Fibroblast of upper back skin (primary cell): ENCODE measurements at regions not wholly inside any gene's neighbourhood (a gene's known extent, or its start where the extent isn't known, plus 50 kb on each side); places are given as distances from the start of the nearest gene placed in this dataset.
A peak's percentile ranks its signal among the peaks of the same experiment; 100 is the strongest.
"Not testable (repeated sequence)": the region's sequence is repeated elsewhere in the genome, so short reads cannot be mapped to it uniquely, and the experiment has no call there.

Experiments
- DNase-seq: peaks from one replicate; pipeline ENCODE4 v3.0.0-alpha.2; 2013

DNA sequence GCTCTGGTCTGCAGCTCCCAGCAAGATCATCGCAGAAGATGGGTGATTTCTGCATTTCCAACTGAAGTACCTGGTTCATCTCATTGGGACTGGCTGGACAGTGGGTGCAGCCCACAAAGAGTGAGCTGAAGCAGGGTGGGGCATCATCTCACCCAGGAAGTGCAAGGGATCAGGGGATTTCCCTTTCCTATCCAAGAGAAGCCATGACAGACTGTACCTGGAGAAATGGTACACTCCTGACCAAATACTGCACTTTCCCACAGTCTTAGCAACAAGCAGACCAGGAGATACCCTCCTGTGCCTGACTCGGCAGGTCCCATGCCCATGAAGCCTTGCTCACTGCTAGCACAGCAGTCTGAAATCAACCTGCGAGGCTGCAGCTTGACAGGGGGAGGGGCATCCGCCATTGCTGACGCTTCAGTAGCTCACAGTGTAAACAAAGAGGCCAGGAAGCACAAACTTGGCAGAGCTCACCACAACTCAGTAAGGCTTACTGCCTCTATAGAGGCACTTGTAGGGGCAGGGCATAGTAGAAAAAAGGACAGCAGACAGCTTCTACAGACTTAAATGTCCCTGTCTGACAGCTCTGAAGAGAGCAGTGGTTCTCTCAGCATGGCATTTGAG, 60.5 kb downstream of the AREG start:
- peak; percentile 11 for DNase-seq

DNA sequence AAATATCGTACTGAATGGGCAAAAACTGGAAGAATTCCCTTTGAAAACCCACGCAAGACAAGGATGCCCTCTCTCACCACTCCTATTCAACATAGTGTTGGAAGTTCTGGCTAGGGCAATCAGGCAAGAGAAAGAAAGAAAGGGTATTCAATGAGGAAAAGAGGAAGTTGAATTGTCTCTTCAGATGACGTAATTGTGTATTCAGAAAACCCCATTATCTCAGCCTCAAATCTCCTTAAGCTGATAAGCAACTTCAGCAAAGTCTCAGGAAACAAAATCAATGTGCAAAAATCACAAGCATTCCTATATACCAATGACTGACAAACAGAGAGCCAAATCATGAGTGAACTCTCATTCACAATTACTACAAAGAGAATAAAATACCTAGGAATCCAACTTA, 64.4 kb downstream of the AREG start:
- not testable (repeated sequence) for DNase-seq

DNA sequence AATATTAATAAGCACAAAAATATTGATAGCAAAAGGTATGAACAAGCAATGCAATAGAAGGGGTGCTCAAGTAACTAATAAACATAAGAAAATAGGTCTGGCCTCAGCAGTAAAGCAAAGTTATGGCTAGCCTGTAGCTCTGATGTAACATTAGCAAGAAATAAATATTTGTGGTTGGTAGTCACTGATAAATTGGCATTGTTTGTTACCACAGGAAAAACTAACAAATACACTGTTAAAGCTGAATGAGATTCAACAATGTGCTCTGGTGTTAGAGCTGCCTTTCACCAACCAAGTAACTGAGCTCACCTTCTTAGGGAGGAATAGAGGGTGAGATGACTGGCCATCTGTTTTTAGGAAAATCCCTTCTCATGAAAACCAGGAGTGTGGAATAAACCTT, 71.4 kb downstream of the AREG start:
- DNase-seq = no peak

DNA sequence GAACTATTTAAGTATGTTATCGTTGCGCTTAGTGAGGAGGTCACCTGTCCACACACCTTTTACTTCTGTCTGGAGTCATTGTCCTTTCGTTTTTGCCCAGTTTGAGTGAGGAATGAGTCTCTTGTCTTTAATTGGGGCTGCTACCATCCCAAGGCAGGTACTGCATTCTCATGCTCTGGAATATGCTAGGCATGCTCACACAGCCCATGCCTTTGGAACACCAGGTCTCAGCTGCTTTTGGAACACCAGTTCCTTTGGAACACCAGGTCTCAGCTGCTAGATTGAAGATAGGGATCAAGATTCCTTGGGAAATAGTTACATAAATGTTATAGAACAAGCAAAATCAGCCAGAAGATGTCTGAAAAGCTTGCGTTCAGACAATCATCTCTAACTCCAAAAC, 73.1 kb downstream of the AREG start:
- no peak for DNase-seq

DNA sequence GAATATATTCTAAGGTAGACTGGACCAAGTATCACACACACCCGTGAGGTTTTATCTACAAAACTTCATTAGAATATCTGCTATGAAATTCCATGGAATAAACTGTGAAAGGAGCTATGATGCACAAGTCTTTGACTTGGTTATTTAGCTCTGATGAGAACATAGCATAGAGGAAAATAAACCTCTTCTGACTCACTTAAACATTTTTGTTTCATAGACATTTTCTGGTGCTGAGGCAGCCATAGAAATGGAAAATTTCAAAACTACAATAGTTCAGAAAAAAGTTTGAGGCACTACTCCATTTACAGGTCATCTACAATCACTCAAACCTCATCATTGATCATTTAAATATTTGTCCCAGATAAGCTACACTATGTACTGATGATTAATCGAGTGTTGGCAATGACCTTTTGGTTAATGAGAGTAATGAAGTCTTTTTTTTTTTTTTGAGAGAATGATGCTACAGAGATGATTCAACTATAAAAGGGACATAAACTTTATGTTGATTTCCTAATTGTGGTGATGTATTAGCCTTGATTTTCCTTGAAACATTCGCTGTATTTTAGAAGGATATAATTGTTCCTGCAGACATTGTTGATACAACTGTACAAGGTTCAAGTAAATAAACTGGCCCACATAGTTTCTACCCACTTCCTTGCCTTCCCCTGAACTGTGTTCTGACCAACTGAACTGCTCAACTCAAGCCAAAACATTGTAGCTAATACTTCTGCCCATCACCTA, 77.5 kb downstream of the AREG start:
- no peak for DNase-seq

DNA sequence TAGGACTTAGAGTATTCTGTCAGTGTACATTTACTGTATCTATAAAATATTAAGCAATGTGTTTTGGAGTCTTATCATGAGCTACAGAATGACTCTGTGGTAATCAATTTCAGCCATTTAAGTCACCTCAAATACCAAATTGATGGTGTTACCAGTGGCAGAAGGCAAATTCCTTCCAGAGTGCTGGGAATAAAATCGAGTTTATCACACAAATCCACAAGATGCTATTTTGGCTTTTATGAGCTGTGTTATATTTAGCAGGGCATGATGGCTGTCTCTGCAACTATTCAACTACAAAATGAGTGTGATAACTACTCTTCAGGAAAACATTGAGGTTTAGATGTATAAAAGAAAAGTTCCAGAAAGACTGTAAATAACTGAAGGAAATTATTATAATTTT, 78.2 kb downstream of the AREG start:
- DNase-seq = no peak

DNA sequence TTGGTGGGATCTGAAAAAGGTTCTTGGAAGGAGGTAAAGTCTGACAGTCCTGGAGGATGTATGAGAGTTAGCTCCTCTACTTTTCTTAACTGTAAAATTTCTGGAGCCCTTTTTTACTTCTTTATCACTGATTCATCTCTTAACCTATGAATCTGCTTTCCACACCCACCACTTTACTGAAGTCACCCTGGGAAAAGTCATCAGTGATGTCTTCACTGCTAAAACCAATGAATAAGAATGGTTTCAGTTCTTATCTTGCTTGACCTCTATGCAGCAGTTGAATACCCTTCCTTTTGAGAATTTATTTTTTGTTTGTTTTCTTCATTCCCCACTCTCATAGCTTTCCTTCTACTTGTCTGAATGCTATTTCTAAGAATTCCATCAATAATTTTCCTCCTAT, 80.0 kb downstream of the AREG start:
- no peak for DNase-seq

DNA sequence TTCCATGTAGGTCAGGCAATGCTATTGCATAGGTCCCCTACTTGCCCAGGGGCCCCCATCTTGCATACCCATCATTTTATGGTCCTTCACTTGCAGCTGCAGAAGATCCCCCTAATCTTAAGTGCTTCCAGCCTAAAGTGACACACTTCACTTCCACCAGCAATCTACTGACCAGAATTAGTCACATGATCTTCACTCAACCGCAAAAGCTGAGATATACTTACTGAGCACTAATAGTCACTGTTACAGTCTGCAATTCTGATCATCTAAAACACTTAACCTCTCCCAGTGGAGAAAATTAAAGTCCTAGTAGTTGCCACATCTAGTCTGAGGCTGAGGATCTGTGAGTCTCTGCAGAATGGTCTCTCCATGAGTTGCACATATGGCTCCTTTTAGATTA, 82.1 kb downstream of the AREG start:
- DNase-seq = no peak

DNA sequence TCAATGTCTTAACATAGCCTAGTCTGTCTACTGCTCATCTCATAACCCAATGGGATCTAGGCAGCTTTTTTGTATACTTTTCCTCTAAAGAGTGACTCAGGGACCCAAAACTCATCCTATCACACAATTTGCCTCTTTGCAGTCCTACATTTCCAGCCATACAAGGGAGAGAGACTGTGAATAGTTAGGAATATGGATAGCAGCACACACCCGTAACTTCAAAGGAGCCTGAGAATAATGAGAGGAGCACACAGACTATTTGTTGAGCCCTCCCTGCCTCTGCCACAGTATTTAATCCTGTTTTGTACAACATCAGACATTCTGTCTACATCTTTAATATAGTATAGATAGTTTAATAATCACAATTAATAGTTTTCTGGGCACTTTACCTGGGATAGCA, 83.2 kb downstream of the AREG start:
- DNase-seq = no peak

DNA sequence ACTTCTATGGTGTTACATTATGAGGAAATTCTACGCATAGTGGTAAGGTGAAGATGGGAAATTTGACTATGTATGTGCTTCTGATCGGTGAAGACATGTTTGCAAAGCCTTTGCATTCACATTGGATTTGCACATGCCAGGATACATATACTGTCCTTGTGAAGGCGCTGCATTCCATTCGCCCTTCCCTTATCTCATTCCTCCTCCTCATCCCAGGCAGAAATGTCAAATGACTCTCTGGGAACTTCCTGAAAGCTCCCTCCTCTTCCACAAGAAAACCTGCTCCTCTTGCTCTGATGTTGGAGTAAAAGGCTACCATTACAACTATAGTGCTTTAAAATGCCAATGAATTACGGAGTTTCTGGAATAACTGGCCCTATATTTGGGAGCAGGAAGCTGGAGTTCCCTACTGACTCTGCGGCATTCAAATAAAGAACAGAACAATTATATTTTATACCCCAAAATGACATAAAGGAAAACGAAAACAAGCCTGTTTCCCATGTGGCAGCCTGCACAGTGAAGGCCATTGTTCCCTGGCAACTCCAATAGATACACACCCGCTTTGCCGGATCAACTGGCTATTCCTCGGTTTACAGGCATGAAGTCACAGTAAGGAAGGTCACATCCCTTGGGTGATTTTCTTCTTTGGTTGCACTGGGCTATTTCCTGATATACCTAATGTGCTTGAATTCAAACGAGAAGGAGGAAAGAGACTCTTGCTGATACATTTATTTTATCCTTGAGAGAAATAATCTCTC, 84.5 kb downstream of the AREG start:
- DNase-seq = no peak

DNA sequence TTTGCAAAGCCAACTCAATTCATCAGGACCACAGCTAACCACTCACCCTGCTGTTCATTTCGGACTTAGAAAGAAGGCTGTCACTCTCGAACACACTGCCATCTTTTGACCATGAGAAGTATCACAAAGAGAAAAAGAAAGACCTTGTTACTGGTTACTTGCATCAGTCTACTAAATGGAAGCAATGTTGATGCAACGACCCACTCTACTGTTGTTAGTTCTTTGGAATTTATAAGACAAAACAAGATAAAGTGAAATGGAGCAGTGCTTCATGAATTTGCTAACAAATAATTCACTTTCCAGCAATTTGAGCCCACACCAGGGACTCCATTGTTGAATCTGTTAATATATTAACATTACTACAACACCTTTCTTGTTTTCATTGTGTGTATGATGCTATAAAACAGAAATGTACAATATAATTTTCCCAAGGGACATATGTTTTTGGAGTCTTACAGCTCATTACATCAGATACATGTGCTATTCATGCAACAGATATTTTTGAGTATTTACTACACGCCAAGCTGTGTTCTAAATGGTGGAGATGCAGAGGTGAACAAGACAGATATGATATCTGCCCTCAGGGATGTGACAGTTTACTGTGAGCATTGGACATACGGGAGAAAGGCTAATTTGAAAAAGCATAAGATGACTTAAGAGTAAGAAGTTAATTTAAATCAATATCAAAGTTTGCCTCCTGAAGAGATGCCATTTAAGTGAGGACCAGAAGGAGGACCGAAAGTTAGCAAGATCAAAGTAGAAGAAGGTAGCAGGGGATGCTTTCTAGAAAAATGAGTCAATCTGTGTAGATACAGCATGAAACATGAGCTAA, 87.2 kb downstream of the AREG start:
- DNase-seq = peak; percentile 94

DNA sequence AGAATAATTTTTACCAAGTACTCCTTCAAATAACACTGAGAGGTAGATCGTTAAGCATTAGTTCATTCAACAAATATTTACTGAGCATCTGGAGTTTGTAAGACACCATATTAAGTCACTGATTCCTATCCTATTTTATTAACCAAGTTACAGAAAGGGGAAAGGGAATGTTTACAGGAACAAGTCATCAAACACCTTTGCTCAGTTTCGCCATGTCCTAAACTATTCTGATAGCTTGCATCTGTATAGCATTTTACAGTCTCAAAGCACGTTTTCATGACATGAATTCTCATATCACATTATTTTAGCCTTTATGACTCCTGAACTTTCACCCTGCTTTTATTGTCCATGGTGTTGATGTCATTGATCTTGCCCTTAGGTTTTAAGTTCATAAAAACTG, 89.2 kb downstream of the AREG start:
- DNase-seq = no peak

DNA sequence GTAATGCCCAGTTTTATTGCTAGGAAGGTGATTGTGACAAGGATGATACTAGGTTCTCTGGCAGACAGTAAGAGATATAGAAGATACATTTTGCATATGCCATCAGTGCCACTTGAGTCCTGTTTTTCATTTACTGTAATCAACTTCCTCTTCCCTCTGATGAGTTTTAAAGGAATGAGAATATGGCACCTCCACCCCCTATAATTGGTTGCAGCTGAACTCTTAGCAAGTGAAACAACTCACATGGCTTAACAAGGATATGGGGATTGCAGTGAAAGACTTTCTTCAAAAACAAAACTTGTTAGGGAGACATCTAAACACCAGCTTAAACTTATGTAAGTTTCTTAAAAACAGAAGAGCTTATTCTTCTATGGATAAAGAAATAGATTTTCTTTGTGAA, 90.0 kb downstream of the AREG start:
- DNase-seq = peak; percentile 22

DNA sequence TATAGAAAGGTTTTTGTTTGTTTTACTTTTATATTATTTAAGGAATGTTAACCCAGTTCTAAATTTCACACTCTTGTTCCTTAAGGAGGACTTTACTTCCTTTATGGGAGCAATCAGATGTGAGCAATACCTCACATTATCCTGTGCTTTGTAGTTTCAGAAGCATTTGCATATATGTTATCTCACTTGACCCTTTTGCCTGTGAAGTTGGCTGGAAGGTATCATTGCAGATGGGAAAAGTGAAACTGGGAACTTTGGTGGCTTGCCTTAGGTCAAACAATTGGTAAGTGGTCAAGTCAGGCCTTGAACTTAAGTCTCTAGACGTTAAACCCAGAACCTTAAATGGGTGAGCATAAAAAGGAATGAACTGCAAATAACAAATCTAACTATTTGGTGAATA, 90.6 kb downstream of the AREG start:
- DNase-seq = no peak

DNA sequence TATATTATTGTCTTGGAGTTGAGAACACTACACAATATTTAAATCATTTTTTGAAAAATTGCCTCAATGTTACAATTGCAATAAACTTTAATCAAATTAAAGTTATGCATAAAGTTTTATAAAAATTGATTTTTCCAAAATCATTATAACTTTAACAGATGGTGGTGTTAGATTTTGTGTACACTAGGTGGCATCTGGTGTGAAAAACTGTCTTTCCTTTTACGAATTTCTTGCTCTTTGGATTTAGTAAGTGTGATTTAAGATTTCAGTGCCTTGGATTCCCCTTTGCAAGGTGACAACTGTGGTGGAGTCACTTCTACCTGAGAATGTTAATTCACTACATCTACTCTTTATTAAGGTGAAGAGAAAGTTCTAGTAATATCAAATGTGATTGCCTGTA, 91.6 kb downstream of the AREG start:
- DNase-seq = peak; percentile 12

DNA sequence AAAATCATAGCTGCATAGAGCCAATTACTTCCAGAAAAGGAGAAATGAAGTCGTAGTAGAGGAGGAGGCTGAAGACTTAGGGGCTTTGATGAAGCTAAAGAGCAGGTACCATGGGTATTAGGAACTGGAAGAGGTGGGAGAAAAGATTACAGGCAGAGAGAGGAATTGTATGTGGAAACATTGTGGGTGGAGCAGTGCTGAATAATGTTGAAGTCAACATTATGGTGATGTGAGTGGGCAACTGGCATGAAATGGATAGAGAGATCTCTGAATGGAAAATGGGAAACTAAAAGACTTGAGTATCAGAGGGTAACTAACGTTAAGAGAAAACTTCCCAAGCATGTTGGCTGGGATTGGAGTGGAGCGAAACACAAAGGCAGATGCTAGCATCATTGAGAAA, 92.5 kb downstream of the AREG start:
- DNase-seq = no peak

DNA sequence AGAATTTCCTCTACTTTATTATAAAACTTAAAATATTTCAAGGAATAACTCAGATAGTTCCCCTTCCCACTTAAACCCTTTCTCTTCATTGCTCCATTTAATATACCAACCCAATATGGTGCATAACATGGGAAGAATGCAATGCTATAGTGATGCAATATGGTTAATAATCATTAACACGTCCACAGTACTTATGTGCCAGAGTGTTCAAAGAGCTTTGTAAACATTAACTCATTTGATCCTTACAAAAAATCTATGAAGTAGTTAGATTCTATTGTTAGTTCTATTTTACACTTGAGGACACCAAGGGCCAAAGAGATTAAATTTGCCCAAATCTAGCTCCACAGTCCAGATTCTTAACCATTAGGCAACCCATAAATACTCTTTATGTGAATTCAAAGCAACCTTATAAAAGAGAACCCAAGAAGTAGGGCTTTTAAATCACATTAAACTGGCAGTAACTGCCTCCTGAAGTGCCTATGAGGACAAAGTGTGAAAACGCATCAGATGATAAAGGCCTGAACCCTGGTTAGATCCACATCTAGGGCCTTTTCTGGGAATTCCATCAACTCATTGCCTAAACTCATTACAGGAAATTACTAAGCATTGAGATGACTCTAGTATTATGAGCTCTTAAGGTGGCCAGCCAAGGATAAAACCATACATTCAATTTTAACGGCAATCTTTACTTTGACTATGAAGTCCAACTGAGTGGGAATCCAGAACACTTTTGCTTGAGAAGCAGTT, 94.3 kb downstream of the AREG start:
- peak; percentile 13 for DNase-seq

DNA sequence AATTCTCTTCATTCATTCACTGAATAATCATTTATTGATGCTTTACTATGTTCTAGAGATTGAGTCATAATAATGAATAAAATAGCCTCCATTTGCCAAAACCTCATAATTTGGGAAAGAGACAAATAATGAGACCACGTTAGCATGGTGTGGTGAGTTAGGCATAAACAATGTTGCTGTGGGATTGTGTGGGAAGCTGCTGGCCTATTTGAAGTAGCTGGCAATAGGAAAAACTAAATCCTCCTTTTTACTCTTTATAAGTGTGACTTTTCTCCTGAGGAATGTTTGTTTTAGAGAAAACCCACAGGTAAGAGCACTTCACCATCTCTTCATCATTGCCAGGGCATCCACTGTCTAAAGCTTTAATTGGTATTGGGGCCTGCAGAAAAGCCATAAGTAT, 95.3 kb downstream of the AREG start:
- DNase-seq = peak; percentile 70

DNA sequence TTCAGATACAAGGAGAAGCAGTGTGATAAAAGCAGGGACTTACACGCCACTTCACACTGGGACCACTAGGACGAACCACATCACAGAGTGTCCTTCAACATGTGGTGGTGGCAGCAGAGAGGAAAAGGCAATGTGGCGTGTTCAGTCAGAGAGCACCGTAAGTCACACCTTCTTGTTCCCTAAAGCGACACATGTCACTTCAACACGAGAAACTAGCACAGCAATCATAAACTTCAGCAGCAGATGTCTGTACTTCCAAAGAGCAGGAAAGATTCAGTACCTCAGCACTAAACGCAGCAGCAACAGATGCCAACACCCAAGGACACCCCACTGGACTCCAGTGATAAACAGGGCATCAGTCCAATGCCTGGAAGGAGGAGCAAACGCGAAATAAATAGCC, 96.7 kb downstream of the AREG start:
- DNase-seq = no peak

DNA sequence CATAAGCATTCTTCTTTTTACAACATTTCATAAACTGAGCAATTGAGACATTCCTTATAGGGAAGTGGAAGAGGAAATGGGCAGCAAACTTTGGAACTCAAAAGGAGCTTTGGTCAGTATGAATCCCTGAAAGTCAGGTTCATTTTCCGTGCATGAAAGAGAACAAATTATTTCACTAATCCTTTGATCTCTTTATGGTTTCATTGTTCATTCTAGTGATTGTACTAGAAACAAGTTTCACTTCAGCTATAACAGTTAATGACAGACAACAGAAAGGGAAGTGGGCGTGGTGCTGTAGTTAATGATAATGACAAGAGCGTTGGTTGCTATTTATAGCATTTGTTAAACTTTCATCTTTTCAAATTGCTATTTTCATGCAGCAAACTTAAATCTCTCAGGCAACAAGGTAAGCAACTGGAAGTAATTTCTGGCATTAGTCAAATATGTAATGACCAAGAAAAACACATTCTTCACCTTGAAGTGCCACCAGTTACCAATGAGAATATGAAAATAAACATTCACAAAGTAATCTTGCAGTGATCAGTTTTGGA, 98.4 kb downstream of the AREG start:
- DNase-seq = no peak

DNA sequence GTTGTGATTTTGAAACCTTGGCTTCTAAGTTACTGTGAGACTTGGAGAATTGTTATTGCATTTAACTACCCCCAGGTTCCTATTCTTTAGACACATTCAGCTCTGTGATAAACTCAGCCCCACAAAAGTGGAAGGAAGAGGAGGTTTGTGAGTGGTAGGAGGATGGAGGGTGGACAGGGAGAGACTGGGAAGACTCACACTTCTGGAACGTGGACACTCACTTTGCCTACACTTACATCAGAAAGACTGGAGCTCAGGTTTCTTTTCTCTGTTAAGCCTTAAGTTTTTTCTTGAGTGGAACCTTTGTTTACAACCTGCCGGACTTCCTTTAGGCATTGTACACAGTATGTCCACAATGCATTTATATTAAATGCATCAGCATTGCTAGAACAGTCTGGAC, 99.0 kb downstream of the AREG start:
- peak; percentile 90 for DNase-seq

DNA sequence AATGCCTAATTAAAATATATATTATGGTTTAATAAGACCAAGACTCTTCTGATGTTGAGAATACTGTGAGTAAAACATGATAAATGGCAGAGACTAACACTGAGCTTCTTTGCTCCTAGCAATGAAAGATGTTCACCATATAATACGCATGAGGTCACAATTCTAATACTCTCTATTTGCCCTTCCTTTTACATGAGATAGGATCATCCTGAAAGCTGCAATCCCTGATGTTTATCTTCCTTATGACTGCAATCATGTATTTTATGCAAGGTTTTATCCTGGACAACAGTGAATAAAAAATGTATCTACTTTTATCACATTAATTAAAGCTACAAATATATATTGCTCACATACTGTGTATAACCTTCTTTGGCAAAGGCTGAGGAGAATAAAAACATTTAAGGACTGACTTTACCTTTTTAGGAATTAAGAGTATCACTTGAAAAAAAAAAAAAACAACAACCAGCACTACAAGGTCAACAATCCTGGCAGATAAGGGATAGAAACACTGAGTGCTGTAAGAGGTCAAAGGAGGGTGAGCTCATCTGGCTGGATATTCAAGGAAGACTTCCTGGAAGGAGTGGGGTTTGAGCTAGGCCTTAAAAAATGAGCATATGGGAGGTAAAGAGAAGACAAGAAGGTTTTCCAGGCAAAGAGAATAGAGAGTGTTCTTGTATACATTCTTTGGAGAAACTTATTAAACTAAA, 99.9 kb downstream of the AREG start:
- peak; percentile 14 for DNase-seq
